CD4-positive, alpha-beta T cell treated with Interleukin-15 for 4 hours (primary cell): ENCODE measurements at regions not wholly inside any gene's neighbourhood (a gene's known extent, or its start where the extent isn't known, plus 50 kb on each side); places are given as distances from the start of the nearest gene placed in this dataset.
A peak's percentile ranks its signal among the peaks of the same experiment; 100 is the strongest.

Source experiments
- DNase-seq: peaks from one replicate; pipeline ENCODE4 v3.0.0-alpha.2; 2020; ENCODE audit warnings: low spot score

- DNase-seq = no peak
These were observed 280.9 kb downstream of the QKI start for GRCh38 chr6:163695414-163695864.

- DNase-seq = no peak
These were observed 280.5 kb downstream of the QKI start for GRCh38 chr6:163694988-163695398.

- no peak for DNase-seq
These were observed 279.6 kb downstream of the QKI start for GRCh38 chr6:163694072-163694471.

DNA sequence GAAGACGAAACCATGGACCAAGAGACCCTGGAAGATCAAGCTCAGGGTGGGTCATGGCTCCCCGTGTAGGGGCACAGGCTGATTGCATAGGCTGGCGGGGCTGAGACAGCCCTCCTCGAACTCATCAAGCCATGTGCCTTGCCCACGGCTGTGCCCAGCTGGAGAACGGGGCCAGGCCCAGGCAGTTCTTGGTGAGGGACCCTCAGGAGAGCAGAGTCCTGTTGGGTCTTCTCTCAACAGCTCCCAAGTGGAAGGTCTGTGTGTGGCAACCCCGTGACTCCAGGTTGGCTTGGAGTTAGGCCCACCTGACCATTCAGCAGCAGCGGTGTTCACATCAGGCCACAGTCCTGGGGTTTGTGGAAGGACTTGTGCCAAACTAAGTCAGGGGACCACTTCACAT, 276.5 kb downstream of the QKI start:
- DNase-seq = no peak

DNA sequence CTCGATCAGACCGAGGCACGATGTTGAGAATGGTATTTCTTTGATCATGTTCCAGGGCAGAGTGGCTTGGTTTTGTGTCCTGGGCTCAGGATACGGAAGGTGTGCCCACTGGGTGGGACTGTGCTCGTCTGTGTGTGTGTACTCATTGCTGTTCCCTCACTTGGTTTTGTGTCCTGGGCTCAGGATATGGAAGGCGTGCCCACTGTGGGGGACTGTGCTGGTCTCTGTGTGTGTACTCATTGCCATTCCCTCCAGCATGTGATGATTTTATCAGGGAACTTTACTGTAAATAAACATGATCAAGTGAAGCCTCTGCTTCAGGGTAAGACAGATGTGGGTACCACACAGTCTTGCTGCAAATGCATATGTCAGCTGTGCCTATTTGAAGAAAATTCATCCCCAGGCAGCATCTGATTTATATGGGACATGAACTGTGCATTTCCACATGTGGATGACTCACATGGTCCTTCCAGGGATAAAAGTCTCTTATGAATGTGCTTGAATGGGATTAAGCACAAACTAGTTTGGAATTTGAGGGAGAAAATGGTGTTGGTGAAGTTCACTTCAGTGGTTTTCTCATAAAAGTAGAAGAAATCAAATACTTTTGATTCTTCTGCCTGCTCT, 274.3 kb downstream of the QKI start:
- no peak for DNase-seq

DNA sequence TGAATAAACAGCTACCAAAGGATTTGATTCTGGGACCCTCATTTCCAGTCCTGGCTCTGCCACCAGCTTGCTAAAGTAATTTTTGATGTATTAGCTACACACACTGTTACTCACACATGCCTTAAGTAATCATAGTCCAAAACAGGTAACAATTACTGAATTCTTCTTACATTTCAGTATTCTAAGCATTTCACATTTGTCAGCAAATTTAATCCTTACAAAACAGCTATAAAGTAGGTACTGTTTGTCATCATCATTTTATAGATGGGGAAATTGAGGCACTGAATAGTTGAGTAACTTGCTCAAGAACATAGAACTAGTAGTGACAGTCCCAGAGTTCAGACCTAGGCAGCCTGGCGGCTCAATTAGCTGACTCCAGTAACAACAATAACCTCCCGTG, 272.6 kb downstream of the QKI start:
- no peak for DNase-seq

DNA sequence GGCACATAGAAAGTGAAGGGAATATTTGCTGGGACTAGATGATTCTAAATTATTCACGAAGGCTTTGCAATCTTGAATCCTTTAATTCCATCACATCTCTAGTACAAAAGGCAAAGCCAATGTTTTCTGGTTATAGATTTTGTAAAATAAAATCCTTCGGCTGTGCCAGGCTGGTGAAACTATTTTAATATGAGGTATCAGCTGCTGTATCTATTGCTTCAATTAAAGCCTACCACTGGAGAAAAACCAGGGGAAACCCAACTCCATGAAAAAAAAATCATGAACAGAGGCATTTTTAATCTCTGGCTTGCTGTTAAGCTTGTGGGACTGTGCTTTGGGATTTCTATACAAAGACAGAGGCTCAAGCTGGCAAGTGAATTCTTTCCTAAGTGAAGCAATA, 271.8 kb downstream of the QKI start:
- no peak for DNase-seq

DNA sequence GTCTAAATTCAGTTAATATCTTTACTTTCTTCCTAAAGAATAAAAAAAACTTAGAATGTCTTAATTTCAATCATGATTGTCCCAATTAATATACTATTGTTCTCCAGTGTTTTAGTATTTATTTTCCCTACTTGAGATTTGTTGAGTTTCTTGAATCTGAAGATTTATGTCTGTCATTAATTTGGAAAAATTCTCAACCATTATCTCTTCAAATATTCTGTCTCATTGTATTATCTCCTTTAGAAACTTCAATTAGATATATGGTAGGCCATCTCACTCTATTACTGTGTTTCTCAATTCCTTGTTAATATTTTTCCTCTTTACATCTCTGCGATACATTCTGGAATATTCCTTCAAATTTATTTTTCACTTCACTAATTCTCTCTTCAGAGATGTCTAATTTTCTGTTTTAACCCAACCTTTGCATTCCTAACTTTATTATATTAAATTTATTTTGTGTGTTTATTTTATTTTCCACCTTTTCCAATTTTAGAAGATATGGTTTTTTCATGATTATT, 268.6 kb downstream of the QKI start:
- DNase-seq = no peak

GRCh38 chr6:163679753-163680152, 265.2 kb downstream of the QKI start:
- no peak for DNase-seq

GRCh38 chr6:163679012-163679660, 264.6 kb downstream of the QKI start:
- DNase-seq = no peak

DNA sequence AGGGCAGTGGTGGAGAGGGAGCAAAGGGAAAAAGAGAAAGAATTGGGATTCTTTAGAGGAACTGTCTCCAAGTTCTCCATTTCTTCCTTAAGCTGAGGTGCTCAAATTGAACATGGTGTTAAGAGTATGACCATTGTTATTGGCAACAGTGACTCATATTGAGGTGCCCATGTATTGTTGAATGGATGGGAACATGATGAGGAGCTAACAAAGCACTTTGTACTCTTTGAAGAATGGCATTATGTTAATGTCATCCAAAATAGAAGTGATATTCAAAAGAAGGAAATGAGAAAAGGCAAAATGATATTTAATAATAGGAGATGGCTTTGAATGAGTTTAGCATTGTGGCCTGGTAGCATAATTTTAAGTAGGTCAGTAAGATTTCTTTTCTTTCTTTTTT, 261.1 kb downstream of the QKI start:
- DNase-seq = no peak

DNA sequence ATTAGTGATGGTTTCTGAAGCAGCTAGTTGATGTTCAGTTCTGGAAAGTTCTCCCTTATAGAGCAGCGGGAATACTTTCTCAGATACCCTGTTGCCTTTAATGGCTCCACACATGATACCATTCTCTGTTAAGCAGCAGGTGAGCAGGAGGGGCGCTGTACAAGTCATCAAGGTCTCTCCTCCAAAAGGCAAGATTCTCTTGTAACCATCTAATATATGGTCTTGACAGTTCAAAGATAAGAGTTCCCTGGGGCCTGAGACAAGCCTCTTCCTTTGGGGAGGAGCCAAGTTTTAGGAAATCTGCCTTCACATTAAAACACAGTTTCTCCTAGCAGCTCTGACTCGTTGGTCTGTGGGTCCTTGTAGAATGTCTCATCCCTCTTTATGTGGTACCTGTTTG, 258.2 kb downstream of the QKI start:
- no peak for DNase-seq

DNA sequence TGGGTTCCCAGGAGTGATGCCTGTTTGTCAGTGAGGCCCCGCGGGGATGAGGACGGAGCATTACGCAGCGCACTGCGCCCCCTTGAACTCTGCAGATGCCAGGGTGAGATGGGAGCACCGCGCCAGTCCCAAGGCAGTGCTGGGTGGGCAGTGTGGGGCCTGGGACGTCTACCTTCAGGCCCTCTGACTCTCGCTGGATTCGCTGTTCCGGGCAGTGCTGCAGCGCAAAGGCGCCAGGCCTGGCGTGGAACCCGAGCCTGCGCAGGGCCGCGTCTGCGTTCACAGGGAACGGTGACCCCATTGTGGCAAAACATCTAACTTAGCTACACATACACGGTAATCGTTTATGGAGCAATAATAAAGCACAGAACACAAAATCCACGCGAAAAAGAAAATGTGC, 257.3 kb downstream of the QKI start:
- DNase-seq = no peak

DNA sequence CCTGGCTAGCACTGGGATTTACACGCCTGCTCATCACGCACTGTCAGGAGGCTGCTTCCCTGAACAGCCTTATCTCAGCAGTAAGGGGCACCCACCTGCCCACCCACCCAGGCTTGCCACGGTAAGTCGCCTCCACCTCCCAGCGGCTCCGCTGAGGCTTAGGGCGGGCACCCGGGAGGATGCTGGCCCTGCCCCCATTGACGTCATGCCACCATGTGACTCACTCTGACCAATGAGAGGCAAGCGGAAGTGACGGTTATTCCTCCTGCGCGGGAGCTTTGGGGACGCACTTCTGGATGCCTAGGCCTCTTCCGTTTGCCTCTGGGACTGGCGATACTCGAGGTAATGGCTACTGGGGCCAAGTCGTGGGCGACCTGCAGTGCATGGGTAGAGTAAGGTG, 256.8 kb downstream of the QKI start:
- no peak for DNase-seq

DNA sequence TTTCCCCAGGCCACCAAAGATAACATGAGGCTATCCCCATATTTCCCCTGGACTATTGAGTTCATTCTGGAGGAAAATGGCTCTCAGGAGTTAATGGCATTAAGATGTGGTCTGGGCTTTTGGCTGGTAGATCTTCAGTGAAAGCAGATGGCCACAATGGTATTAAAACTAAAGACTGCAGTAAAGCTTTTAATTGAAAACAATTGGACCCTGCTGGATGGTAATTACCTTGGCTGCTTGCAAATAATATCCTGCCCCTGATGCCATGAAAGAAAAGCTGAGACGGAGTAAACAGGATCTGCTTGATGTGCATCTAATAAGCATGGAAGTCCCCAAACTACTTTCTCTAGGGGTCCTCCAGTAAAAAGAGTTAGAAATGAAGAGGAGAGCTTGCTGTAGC, 255.8 kb downstream of the QKI start:
- DNase-seq = no peak

GRCh38 chr6:163668061-163668426, 253.5 kb downstream of the QKI start:
- DNase-seq = no peak

DNA sequence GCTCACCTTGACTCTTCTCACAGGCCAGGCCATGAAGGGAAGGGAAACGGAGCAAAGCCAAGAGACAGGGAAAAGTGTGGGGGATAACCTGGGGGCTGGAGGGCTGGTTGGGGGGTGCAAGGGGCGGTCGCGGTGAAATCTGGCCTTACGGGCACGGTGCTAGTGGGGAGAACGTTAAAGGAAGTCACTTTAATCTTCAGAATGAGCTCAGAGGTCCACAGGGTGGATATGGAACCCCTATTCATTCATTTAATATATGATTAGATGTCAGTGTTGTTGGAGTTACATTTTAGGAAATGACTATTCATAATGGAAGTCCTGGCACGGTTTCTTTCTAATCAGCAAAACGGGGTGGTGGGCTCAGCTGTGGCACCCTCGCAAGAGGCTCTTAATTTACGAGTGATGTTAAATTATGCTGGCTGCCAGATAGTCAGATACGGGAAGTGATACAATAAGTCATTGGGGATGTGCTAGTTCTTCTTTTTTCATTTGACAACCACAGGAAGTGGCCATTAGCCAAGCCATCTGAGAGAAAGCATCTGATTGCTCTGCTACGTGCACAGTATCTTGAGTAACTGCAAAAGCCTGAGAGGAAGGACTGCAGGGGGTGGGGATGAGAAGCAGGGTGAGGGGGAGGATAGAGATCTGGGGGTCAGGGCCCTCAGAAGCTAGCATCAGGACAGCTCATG, 253.0 kb downstream of the QKI start:
- peak; percentile 9 for DNase-seq

- DNase-seq = no peak
These were observed 250.9 kb downstream of the QKI start for GRCh38 chr6:163665464-163665863.

- no peak for DNase-seq
These were observed 249.1 kb downstream of the QKI start for GRCh38 chr6:163663575-163663974.

DNA sequence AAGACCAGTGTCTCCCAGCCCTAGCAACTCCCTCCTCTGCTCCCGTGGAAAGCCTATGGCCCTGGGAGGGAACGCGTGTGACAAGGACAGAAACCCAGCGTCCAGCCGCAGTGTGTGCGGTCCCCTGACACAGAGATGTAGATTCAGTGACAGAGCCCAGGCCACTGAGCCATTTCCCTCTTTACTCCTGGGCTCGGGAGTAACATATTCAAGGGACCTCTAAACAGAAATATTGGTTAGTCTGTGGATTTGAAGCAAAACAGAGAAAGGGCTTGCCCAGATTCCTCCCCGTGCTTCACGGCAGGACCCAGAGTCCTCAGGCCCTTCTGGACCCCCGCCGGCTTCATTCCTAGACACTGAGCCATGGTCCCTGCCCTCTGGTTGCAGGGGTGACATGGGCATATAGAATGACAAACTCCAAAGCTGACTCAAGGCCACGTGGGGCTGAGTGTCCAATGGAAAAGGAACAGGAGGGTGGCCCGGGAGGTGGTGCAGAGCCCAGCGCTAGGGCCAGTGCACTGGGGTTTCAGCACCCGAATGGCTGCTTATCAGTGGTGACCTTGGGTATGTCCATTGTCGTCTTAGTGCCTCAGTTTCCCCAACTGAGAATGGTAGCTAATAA, 248.2 kb downstream of the QKI start:
- no peak for DNase-seq

GRCh38 chr6:163661272-163661671, 246.8 kb downstream of the QKI start:
- no peak for DNase-seq

- DNase-seq = no peak
These were observed 245.3 kb downstream of the QKI start for GRCh38 chr6:163659803-163660202.
